ENCODE measurements at regions not wholly inside any gene's neighbourhood (a gene's known extent, or its start where the extent isn't known, plus 50 kb on each side); places are given as distances from the start of the nearest gene placed in this dataset.

DNA sequence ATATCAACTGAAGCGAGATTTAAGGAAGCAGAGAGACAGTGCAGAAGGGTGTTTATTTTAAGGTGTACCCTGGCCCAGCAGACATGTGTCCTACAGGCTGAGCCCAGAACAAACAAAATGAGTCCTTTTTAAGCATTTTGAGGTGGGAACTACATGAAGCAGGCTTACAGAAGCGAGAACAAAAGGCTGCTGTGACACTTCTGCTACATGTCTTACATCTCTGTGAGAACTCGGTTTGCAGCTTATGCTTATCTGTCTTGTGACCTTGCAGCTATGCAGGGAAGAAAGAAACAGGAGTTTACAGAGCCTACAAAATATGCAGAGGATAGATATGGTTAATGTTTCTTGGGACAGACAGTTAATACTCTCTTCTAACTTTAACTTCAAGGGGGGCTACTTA, 295.9 kb downstream of the CEMIP2 start:
- 36 to 56% methylated on average over 2 to 3 of the region's 3 CpGs for WGBS, 2 experiments (ENCODE audit: insufficient coverage in 1 of 2, insufficient read length in 1 of 2)
- H3K36me3 Mint-ChIP-seq (ENCODE audit: low read depth): no peaks in the 10 kb centered on the region
- Histone ChIP-seq H3K27ac (ENCODE audit: low read depth, low read length) (no peak overlapping the region), H3K9me3 (ENCODE audit: control insufficient read depth, low read length) (peaks cover 5% of the 10 kb centered on the region), H3K27me3 (ENCODE audit: control insufficient read depth, insufficient read depth, low read length, poor library complexity, severe bottlenecking) (no peaks in the 10 kb centered on the region), H3K4me1 (ENCODE audit: control insufficient read depth, insufficient read depth, low read length) (peaks cover 7% of the 10 kb centered on the region), H3K4me3 (ENCODE audit: low read length) (peak overlapping the region; percentile 54), H3K9ac (ENCODE audit: extremely low read depth, low read length, poor library complexity, severe bottlenecking) (peak overlapping the region; percentile 22), H3K36me3 (ENCODE audit: control insufficient read depth, insufficient read depth, low read length) (no peaks in the 10 kb centered on the region)
- peaks cover 7% of the 10 kb centered on the region for H3K9me3 Mint-ChIP-seq
- peak; percentile 58 for DNase-seq
- H3K4me3 Mint-ChIP-seq: peak overlapping the region; percentile 15
- H3K4me1 Mint-ChIP-seq: peaks cover 23% of the 10 kb centered on the region
- H3K27ac Mint-ChIP-seq: peak overlapping the region; percentile 79
- H3K27me3 Mint-ChIP-seq (ENCODE audit: insufficient read depth): no peaks in the 10 kb centered on the region
- TF ChIP-seq, protein P1, sequence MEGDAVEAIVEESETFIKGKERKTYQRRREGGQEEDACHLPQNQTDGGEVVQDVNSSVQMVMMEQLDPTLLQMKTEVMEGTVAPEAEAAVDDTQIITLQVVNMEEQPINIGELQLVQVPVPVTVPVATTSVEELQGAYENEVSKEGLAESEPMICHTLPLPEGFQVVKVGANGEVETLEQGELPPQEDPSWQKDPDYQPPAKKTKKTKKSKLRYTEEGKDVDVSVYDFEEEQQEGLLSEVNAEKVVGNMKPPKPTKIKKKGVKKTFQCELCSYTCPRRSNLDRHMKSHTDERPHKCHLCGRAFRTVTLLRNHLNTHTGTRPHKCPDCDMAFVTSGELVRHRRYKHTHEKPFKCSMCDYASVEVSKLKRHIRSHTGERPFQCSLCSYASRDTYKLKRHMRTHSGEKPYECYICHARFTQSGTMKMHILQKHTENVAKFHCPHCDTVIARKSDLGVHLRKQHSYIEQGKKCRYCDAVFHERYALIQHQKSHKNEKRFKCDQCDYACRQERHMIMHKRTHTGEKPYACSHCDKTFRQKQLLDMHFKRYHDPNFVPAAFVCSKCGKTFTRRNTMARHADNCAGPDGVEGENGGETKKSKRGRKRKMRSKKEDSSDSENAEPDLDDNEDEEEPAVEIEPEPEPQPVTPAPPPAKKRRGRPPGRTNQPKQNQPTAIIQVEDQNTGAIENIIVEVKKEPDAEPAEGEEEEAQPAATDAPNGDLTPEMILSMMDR (conservative IDR thresholded peaks at IDR 0.05): no peak

DNA sequence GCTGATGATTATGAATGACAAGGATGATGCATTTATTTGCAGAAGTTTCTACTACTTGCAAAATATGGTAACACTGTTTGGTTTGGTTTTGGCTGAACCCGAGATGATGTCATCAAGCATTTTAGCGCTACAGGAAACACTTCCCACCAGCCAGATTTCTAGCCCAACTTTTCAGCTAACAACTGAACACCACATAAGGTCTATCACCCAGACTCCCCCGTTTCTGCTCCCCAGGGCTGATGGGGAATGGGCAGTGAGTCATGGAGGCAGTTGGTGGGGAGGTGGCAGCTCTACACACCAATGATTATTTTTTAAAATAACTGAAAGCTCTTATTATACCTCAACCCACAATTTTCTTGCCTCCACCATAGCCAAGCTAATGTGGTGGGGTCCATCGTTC, 302.9 kb downstream of the CEMIP2 start:
- no peaks in the 10 kb centered on the region for H3K4me1 ChIP-seq (ENCODE audit: control insufficient read depth, insufficient read depth, low read length)
- TF ChIP-seq, protein P1 (conservative IDR thresholded peaks at IDR 0.05): no peak
- no peak overlapping the region for H3K27ac Mint-ChIP-seq
- no peak overlapping the region for H3K9ac ChIP-seq (ENCODE audit: extremely low read depth, low read length, poor library complexity, severe bottlenecking)
- WGBS, 2 experiments (ENCODE audit: insufficient coverage in 1 of 2, insufficient read length in 1 of 2): 90 to 100% methylated on average over 1 to 3 of the region's 4 CpGs
- DNase-seq: no peak
- H3K9me3 ChIP-seq (ENCODE audit: control insufficient read depth, low read length): peaks cover 5% of the 10 kb centered on the region
- H3K27ac ChIP-seq (ENCODE audit: low read depth, low read length): no peak overlapping the region
- no peak overlapping the region for H3K4me3 ChIP-seq (ENCODE audit: low read length)
- no peak overlapping the region for H3K4me3 Mint-ChIP-seq
- H3K9me3 Mint-ChIP-seq: peaks cover 5% of the 10 kb centered on the region
- no peaks in the 10 kb centered on the region for H3K36me3 Mint-ChIP-seq (ENCODE audit: low read depth)
- no peaks in the 10 kb centered on the region for H3K27me3 Mint-ChIP-seq (ENCODE audit: insufficient read depth)
- H3K36me3 ChIP-seq (ENCODE audit: control insufficient read depth, insufficient read depth, low read length): no peaks in the 10 kb centered on the region
- H3K4me1 Mint-ChIP-seq: no peaks in the 10 kb centered on the region
- no peaks in the 10 kb centered on the region for H3K27me3 ChIP-seq (ENCODE audit: control insufficient read depth, insufficient read depth, low read length, poor library complexity, severe bottlenecking)

DNA sequence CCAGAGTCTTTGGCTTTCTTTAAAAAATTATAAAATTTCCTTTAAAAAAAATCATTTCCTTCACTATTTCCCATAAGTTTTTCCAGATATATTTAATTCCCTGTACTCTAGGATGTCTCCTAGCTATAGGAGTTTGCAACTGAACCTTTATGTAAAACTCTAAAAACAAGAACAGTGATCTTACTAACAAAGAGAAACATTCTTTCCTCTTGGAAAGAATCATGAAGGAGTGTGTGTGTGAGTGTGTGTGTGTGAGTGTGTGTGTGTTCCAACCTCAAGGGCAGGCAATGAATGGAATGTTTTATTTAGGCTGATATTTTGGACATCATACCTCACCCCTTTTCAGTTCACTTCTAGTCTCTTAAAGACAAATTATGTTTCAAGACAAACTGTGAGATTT, 309.2 kb downstream of the CEMIP2 start:
- H3K9me3 Mint-ChIP-seq: no peaks in the 10 kb centered on the region
- no peak overlapping the region for H3K27ac Mint-ChIP-seq
- TF ChIP-seq, protein P1 (conservative IDR thresholded peaks at IDR 0.05): no peak
- Histone ChIP-seq H3K9ac (ENCODE audit: extremely low read depth, low read length, poor library complexity, severe bottlenecking) (no peak overlapping the region), H3K36me3 (ENCODE audit: control insufficient read depth, insufficient read depth, low read length) (no peaks in the 10 kb centered on the region), H3K27me3 (ENCODE audit: control insufficient read depth, insufficient read depth, low read length, poor library complexity, severe bottlenecking) (no peaks in the 10 kb centered on the region), H3K4me1 (ENCODE audit: control insufficient read depth, insufficient read depth, low read length) (no peaks in the 10 kb centered on the region), H3K27ac (ENCODE audit: low read depth, low read length) (peak overlapping the region; percentile 28), H3K4me3 (ENCODE audit: low read length) (no peak overlapping the region), H3K9me3 (ENCODE audit: control insufficient read depth, low read length) (no peaks in the 10 kb centered on the region)
- H3K36me3 Mint-ChIP-seq (ENCODE audit: low read depth): no peaks in the 10 kb centered on the region
- no peak overlapping the region for H3K4me3 Mint-ChIP-seq
- peaks cover 2% of the 10 kb centered on the region for H3K27me3 Mint-ChIP-seq (ENCODE audit: insufficient read depth)
- H3K4me1 Mint-ChIP-seq: no peaks in the 10 kb centered on the region
- no peak for DNase-seq

All from endodermal cell (in vitro differentiated cells).